ENCODE measurements at regions not wholly inside any gene's neighbourhood (a gene's known extent, or its start where the extent isn't known, plus 50 kb on each side); places are given as distances from the start of the nearest gene placed in this dataset.

DNA sequence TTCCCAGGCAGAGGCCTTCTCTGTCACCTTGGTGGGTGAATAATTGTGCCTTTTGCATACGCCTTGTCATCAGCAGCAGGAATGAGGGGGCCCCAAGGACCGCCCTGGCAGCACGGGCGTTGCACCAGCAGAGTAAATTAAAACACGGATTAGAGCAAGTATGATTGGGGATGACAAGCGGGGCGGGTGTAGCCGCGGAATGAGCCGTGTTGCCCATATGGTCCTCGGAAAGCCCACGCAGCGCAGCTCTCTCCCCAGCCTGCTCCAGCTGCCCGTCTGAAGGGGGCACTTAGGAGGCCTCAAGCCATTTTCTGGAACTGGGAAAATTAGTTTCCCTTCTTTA, 299.4 kb upstream of the IRX3 start:
- ChIA-PET CTCF (interaction anchor here (0.7 kb wide), 1 partner anchor 49 kb away, joined by 3 read pairs; no protein-coding TSS in a partner anchor), POLR2A (no interaction called here)
- Histone ChIP-seq H3K9me3 (ENCODE audit: control insufficient read depth, insufficient read depth, low read depth, low read length) (no peaks in the 10 kb centered on the region), H3K27me3 (ENCODE audit: control insufficient read depth, insufficient read depth, low read length) (no peaks in the 10 kb centered on the region), H3K4me1 (ENCODE audit: control insufficient read depth, insufficient read depth, low read length) (no peaks in the 10 kb centered on the region), H3K27ac (ENCODE audit: low read length) (no peak overlapping the region), H3K36me3 (ENCODE audit: control insufficient read depth, insufficient read depth, low read length) (no peaks in the 10 kb centered on the region), H3K4me3 (ENCODE audit: low read depth in 2 of 2, low read length in 2 of 2) (no peak overlapping the region)
- intact Hi-C loops (cut with micrococcal nuclease; ENCODE audit: unreplicated experiment) = no loop called here
- no peak for ATAC-seq
- in situ Hi-C loops (cut with HindIII; ENCODE audit: low pct_unique_long_range_greater_than_20kb, low sequenced_read_pairs) = no loop called here
- no TSS peak for BruUV-seq (replicated peaks)
- TF ChIP-seq, protein P1, sequence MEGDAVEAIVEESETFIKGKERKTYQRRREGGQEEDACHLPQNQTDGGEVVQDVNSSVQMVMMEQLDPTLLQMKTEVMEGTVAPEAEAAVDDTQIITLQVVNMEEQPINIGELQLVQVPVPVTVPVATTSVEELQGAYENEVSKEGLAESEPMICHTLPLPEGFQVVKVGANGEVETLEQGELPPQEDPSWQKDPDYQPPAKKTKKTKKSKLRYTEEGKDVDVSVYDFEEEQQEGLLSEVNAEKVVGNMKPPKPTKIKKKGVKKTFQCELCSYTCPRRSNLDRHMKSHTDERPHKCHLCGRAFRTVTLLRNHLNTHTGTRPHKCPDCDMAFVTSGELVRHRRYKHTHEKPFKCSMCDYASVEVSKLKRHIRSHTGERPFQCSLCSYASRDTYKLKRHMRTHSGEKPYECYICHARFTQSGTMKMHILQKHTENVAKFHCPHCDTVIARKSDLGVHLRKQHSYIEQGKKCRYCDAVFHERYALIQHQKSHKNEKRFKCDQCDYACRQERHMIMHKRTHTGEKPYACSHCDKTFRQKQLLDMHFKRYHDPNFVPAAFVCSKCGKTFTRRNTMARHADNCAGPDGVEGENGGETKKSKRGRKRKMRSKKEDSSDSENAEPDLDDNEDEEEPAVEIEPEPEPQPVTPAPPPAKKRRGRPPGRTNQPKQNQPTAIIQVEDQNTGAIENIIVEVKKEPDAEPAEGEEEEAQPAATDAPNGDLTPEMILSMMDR (IDR thresholded peaks at IDR 0.05) = no peak
- TF ChIP-seq TCF7L2 (IDR thresholded peaks at IDR 0.05; ENCODE audit: low read depth, low read length) (no peak), POLR2AphosphoS5 (IDR thresholded peaks at IDR 0.05; ENCODE audit: low read depth, low read length) (no peak), SIN3A (IDR thresholded peaks at IDR 0.05; ENCODE audit: borderline replicate concordance, insufficient read depth, low read depth, low read length) (no peak)
- TF ChIP-seq, protein P2, sequence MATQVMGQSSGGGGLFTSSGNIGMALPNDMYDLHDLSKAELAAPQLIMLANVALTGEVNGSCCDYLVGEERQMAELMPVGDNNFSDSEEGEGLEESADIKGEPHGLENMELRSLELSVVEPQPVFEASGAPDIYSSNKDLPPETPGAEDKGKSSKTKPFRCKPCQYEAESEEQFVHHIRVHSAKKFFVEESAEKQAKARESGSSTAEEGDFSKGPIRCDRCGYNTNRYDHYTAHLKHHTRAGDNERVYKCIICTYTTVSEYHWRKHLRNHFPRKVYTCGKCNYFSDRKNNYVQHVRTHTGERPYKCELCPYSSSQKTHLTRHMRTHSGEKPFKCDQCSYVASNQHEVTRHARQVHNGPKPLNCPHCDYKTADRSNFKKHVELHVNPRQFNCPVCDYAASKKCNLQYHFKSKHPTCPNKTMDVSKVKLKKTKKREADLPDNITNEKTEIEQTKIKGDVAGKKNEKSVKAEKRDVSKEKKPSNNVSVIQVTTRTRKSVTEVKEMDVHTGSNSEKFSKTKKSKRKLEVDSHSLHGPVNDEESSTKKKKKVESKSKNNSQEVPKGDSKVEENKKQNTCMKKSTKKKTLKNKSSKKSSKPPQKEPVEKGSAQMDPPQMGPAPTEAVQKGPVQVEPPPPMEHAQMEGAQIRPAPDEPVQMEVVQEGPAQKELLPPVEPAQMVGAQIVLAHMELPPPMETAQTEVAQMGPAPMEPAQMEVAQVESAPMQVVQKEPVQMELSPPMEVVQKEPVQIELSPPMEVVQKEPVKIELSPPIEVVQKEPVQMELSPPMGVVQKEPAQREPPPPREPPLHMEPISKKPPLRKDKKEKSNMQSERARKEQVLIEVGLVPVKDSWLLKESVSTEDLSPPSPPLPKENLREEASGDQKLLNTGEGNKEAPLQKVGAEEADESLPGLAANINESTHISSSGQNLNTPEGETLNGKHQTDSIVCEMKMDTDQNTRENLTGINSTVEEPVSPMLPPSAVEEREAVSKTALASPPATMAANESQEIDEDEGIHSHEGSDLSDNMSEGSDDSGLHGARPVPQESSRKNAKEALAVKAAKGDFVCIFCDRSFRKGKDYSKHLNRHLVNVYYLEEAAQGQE (IDR thresholded peaks at IDR 0.05; ENCODE audit: insufficient read depth in 1 of 2, low read depth in 2 of 2, low read length in 1 of 2) = no peak
- DNase-seq (ENCODE audit: low read depth, low spot score) = no peak

DNA sequence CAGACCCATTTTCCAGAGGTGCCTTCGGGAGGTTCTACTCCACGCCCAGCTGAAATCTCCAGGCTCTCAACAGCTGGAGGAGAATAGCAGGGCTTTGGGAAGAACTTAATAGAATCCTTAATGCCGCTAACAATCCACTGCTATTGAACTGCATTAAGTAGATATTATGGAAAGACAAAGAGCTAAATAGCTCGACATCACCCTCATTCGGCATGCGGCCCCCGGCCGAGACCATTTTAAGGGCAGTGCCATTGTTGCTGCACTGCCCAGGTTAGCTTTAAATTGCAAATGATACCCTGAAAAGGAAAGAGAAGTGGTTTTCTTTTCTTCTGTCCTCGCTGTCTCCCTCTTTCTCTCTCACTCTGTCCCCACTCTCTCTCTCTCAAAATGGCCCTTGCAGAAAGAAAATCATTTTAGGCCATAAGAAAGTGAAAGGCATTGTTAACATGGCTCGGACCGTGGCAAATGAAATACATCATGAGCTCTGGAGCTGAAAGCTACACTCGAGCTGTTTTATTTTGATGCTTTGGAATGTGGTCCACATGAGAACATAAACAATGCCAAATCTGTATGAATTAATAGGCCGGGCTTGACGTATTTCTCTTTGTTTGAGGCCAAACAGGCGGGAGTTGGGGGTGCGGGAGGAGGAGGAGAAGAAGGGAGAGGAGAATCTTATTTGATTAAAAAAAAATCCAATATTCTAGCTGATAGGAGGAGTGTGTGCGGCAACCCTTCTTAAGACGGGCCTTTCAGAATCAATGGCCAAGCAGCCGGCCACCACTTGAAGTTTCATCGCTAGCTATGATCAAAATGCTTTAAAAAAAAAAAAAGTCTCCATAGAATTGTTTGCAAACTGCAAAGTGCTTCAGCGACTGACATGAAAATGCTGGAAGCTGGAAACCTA, 298.8 kb upstream of the IRX3 start:
- intact Hi-C loops (cut with micrococcal nuclease; ENCODE audit: unreplicated experiment) = no loop called here
- DNase-seq (ENCODE audit: low read depth, low spot score) = no peak
- ChIA-PET CTCF (interaction anchor here (0.7 kb wide), 1 partner anchor 49 kb away, joined by 3 read pairs; no protein-coding TSS in a partner anchor), POLR2A (no interaction called here)
- H3K4me3 ChIP-seq (ENCODE audit: low read depth in 2 of 2, low read length in 2 of 2) = no peak overlapping the region
- H3K27ac ChIP-seq (ENCODE audit: low read length) = no peak overlapping the region
- BruUV-seq (replicated peaks) = no TSS peak
- in situ Hi-C loops (cut with HindIII; ENCODE audit: low pct_unique_long_range_greater_than_20kb, low sequenced_read_pairs) = no loop called here
- no peaks in the 10 kb centered on the region for H3K9me3 ChIP-seq (ENCODE audit: control insufficient read depth, insufficient read depth, low read depth, low read length)
- TF ChIP-seq TCF7L2 (IDR thresholded peaks at IDR 0.05; ENCODE audit: low read depth, low read length) (no peak), POLR2AphosphoS5 (IDR thresholded peaks at IDR 0.05; ENCODE audit: low read depth, low read length) (no peak), SIN3A (IDR thresholded peaks at IDR 0.05; ENCODE audit: borderline replicate concordance, insufficient read depth, low read depth, low read length) (no peak)
- TF ChIP-seq, protein P2 (IDR thresholded peaks at IDR 0.05; ENCODE audit: insufficient read depth in 1 of 2, low read depth in 2 of 2, low read length in 1 of 2) = no peak
- TF ChIP-seq, protein P1 (IDR thresholded peaks at IDR 0.05) = no peak
- H3K36me3 ChIP-seq (ENCODE audit: control insufficient read depth, insufficient read depth, low read length) = no peaks in the 10 kb centered on the region
- no peaks in the 10 kb centered on the region for H3K27me3 ChIP-seq (ENCODE audit: control insufficient read depth, insufficient read depth, low read length)
- ATAC-seq = no peak
- no peaks in the 10 kb centered on the region for H3K4me1 ChIP-seq (ENCODE audit: control insufficient read depth, insufficient read depth, low read length)
